Effector memory CD4-positive, alpha-beta T cell (primary cell): ENCODE measurements at regions not wholly inside any gene's neighbourhood (a gene's known extent, or its start where the extent isn't known, plus 50 kb on each side); places are given as distances from the start of the nearest gene placed in this dataset.
"Not testable (repeated sequence)": the region's sequence is repeated elsewhere in the genome, so short reads cannot be mapped to it uniquely, and the experiment has no call there.

Experiments used
- DNase-seq, 3 donors: peaks; one replicate each; pipeline ENCODE4 v3.0.0-alpha.2; 2020
- H3K27ac ChIP-seq: 2 replicates; pipeline ENCODE4 v1.7.0; 2013; ENCODE audit warnings: mild to moderate bottlenecking, low read length, moderate library complexity; ENCODE audit not compliant: insufficient read depth, poor library complexity, severe bottlenecking
- H3K27me3 ChIP-seq: replicated peaks from 2 replicates; pipeline ENCODE4 v1.7.0; 2013; ENCODE audit warnings: mild to moderate bottlenecking, low read length; ENCODE audit not compliant: insufficient read depth, control insufficient read depth, poor library complexity, severe bottlenecking
- H3K36me3 ChIP-seq: 2 replicates; pipeline ENCODE4 v1.7.0; 2013; ENCODE audit warnings: mild to moderate bottlenecking, low read length, moderate library complexity; ENCODE audit not compliant: control insufficient read depth, insufficient read depth
- H3K4me1 ChIP-seq: 2 replicates; pipeline ENCODE4 v1.7.0; 2013; ENCODE audit warnings: low read length, mild to moderate bottlenecking; ENCODE audit not compliant: control insufficient read depth, insufficient read depth, poor library complexity, severe bottlenecking
- H3K4me3 ChIP-seq: 2 replicates; pipeline ENCODE4 v1.7.0; 2013; ENCODE audit warnings: low read length, low read depth, mild to moderate bottlenecking; ENCODE audit not compliant: insufficient read depth, poor library complexity, severe bottlenecking
- H3K9me3 ChIP-seq: 2 replicates; pipeline ENCODE4 v1.7.0; 2013; ENCODE audit warnings: mild to moderate bottlenecking, low read length, moderate library complexity; ENCODE audit not compliant: control insufficient read depth

- H3K27me3 ChIP-seq, H3K36me3 ChIP-seq, H3K9me3 ChIP-seq, H3K4me1 ChIP-seq, DNase-seq, H3K27ac ChIP-seq, H3K4me3 ChIP-seq: not testable (repeated sequence)
Observed at GRCh38 chr2:87327648-87328371, 306.2 kb upstream of the PLGLB1 start.

DNA sequence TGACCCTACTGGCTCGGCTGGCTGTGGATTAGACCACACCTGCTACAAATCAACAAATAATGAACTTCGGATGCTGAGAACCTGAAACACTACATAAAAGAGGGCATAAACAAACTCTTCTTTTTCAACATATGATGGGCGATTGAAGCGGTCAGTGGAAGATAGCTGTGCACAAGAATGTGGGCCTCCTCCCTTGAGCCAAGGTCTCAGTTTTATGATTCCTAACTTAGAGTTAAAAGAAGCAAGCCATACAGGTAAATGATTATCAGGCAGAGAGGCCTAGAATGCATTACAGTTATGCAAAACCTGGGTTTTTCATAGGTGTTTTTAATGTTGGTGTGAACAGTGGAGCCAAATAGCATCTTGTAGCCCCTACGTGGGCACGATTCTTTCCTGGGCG, 307.9 kb upstream of the PLGLB1 start:
- not testable (repeated sequence) for H3K9me3 ChIP-seq, H3K36me3 ChIP-seq, H3K27me3 ChIP-seq, H3K4me1 ChIP-seq, H3K27ac ChIP-seq, H3K4me3 ChIP-seq, DNase-seq

GRCh38 chr2:87330486-87330885, 308.8 kb upstream of the PLGLB1 start:
- H3K27me3 ChIP-seq, H3K9me3 ChIP-seq, H3K27ac ChIP-seq, H3K4me1 ChIP-seq, H3K4me3 ChIP-seq, DNase-seq, H3K36me3 ChIP-seq: not testable (repeated sequence)

DNA sequence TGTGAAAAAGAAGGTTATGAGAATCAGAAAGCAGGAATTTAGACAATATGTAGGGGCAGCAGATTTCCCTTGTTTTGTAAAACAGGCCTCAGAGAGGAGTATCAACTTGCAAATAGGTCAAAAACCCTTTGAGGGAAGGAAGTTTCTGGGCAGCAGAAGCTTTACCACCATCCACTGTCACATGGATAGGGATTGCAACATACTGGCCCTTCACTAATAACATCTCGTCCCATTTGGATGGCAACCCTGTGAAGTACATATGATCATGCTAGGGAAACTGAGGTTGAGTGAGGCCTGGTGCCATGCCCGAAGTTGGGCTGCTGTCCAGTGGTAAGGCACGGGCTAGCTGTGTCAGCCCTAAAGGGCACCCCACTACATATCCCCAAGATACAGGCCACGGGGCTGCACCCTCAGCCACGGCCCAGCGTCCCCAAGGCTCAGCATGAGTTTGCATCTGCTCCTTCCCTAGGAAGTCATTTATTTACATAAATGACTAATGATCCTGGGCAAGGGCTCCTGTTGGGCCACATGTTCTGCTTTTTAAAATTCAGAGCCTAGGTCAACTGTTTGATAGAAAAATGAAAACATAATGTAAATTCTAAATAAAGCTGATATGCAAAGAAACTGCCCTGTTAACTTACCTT, 310.4 kb upstream of the PLGLB1 start:
- H3K27ac ChIP-seq, H3K4me1 ChIP-seq, H3K4me3 ChIP-seq, H3K9me3 ChIP-seq, H3K36me3 ChIP-seq, DNase-seq, H3K27me3 ChIP-seq: not testable (repeated sequence)

- not testable (repeated sequence) for H3K36me3 ChIP-seq, H3K4me3 ChIP-seq, H3K4me1 ChIP-seq, H3K9me3 ChIP-seq, H3K27ac ChIP-seq, H3K27me3 ChIP-seq, DNase-seq
Observed at GRCh38 chr2:87334888-87335287, 313.2 kb upstream of the PLGLB1 start.

DNA sequence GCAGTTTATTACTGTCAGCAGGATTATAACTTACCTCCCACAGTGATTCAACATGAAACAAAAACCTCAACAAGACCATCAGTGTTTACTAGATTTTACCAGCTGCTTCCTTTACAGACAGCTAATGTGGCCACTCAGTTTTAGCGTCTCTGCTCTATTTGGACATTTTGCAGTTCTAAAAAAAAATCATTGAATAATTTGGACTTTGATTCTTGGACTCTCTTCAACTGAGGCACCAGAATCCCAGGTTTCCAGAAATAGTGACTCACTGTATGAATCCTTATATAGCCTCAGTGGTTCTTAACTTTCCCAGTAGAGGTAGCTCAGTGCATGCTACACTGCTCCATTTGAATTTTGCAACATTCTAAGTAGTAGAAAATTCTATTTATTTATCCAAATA, 317.4 kb upstream of the PLGLB1 start:
- H3K36me3 ChIP-seq, DNase-seq, H3K27me3 ChIP-seq, H3K4me3 ChIP-seq, H3K27ac ChIP-seq, H3K4me1 ChIP-seq, H3K9me3 ChIP-seq: not testable (repeated sequence)

- peak in 2 of 3 donors; percentile 19 to 31 for DNase-seq
- H3K36me3 ChIP-seq, H3K9me3 ChIP-seq, H3K27ac ChIP-seq, H3K4me3 ChIP-seq, H3K4me1 ChIP-seq, H3K27me3 ChIP-seq: not testable (repeated sequence)
Observed at GRCh38 chr2:87341601-87342014, 320.0 kb upstream of the PLGLB1 start.

DNA sequence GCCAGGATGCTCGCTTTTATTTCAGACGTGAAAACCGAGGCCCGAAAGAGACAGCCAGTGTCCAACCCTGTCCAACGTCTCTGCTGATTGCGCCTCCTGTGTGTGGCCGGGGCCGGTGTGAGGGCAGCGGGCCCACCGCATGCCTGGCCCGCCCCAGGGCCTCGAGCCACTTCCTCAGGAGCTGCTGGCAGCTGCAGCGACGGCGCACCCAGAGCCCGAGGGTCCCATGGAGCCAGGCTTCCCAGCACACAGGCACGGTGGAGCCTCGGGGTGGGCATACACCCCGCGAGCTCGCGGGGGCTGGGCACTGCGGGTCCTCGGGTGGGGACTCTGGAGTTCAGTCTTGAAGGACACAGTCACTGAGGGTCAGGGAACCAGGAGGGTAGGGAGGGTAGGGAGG, 320.5 kb upstream of the PLGLB1 start:
- DNase-seq, H3K36me3 ChIP-seq, H3K4me3 ChIP-seq, H3K4me1 ChIP-seq, H3K27me3 ChIP-seq, H3K27ac ChIP-seq, H3K9me3 ChIP-seq: not testable (repeated sequence)

DNA sequence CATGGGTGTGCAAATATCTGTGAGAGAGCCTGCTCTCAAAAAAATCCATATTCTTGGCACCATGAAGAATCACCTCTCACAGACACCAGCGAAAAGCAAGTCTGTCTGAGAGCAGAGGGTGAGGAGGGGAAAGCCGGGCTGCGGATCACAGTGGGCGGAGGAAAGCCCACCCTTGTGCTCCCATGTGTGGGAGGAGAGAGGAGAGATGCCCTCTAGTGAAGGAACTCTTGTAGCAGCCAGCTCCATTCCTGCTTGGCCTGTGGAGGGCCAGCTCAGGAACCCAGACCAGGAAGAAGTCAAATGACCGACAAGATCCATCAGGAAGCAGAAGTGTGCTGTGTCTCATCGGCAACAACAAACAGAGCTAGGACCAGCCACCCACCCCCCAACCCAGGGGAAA, 321.7 kb upstream of the PLGLB1 start:
- H3K27me3 ChIP-seq, H3K9me3 ChIP-seq, H3K27ac ChIP-seq, DNase-seq, H3K36me3 ChIP-seq, H3K4me3 ChIP-seq, H3K4me1 ChIP-seq: not testable (repeated sequence)

GRCh38 chr2:87345283-87345682, 323.6 kb upstream of the PLGLB1 start:
- H3K27me3 ChIP-seq, H3K9me3 ChIP-seq, H3K4me3 ChIP-seq, H3K36me3 ChIP-seq, H3K4me1 ChIP-seq, DNase-seq, H3K27ac ChIP-seq: not testable (repeated sequence)
